Glomerular visceral epithelial cell (primary cell): ENCODE measurements at regions not wholly inside any gene's neighbourhood (a gene's known extent, or its start where the extent isn't known, plus 50 kb on each side); places are given as distances from the start of the nearest gene placed in this dataset.
A peak's percentile ranks its signal among the peaks of the same experiment; 100 is the strongest.
"Not testable (repeated sequence)": the region's sequence is repeated elsewhere in the genome, so short reads cannot be mapped to it uniquely, and the experiment has no call there.

Source experiments
- DNase-seq: peaks from one replicate; pipeline ENCODE4 v3.0.0-alpha.2; 2016; ENCODE audit errors: extremely low spot score

DNA sequence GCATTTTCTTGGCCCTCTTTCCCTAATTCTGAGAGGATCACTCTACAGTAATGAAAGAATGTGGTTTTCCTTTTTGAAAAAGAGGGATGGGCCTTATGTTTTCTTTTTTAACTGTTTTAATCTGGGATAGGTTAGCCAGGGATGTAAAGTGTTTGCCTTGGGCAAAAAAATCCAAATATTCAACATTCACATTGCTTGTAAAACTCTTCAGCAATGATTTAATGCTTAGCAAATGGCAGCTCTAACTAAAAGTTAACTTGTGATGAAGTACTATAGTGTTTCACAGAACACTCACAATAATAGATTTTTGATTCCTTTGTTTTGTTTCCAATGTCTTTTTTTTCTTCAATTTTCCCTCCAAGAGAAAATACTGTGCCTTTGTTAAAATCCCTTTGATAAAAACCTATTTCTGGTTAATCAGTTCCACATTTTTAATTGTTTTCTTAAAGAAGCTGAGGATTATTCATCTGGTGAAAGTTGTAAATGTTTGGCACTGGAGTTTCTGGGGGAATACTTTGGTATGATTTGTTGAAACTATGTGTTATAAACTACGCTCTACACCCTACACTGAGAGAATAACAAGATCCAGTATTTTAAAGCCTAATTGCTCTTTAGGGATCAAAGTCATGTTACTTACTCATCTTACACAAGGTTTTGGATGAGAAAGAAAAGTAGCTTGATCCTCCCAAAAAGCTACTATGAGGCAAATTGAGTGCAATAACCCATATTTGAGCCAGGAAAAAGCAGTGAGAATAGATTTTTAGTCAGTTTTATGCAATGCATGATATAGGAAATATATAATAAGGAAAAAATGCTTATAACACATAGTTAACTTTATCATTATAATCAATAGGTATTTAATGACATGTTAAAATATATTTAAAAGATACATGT, 335.8 kb downstream of the EPHA7 start:
- no peak for DNase-seq

DNA sequence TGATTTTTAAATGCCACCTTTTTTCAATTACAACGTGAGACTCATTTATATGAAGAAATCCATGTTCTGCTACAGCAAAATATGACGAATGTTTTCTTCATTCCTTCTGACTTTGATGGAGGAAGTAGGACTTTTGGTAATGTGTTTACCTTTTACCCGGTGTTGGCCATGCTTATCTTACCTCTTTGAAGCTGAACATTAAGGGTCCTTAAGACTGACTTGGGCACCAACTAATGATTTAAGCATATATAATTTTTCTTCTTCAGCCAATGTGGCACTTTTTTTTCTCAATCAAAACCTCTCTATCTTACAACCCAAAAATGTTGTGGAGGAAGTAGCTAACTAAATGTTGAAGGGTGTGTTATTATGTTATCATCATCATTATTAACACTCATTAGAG, 337.5 kb downstream of the EPHA7 start:
- no peak for DNase-seq

DNA sequence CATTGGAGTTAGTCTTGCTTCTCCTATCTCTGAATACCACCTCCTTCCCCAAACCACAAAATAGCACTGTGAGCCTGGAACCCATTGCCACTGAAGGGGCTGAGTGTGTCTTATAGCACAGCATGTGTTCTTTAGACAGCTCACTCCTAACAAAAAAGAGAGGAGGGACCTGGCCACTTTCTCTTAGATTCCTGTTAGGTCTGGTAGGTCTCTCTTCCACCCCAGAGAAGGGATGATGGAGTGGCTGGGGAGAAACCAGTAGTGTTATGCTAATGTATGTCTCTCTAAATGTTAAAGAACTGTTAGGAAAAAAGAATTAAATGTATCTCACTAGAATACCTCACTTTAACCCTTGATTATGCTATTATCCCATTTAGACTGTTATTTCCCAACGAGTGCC, 340.3 kb downstream of the EPHA7 start:
- no peak for DNase-seq

DNA sequence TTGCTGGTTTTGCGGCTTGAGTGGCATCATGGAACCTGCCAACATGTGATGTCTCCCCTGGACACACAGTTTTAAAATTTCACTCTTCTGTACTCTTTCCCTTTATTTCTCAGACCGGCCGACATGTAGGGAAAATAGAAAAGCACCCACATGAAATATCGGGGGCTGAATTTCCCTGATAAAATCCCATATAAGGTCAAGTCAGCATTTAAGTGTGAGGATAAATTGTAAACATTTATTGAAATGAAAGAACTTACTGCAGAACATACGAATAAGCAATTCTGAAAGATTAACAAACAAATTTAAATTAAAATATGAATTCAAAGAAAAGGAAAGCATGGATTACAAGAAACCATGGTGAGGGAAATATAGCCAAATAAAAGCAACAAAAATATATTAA, 345.5 kb downstream of the EPHA7 start:
- no peak for DNase-seq

DNA sequence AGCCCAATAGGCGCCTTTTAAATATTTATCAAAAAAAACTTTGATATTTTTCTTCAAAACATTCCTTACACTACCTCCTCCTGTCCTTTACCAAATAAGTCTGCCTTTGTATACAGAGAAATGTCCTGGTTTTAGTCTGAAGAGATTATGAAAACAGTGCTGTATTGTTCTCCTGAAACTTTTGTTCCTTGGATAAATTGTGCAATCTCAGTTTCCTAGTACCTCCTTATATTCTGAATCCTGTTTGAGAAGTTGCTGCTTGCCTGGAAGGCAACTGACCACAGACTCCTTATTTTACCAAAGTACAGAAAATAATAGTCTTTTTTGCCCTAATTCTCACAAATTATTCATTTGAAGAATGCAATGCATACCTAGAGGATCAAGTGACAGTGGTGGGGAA, 349.5 kb downstream of the EPHA7 start:
- DNase-seq, result no peak

DNA sequence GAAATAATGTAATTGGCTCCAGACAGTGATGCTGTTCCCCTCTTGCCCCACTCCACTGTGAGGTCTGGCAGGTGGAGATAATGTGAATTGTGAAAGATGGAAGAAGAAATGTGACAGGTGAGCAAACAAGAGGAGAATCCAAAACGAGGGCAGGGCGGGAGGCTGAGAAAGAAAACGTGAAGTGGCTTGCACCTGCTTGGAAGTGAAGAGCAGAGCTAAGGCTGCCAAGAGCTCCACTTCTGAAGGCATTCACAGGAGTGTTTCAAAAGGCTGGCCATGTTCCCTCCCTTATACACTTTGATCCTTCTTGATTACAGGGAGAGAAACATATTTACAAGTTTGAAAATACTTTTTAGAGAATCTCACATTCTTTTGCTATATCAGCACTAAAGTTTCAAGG, 359.4 kb downstream of the EPHA7 start:
- no peak for DNase-seq

DNA sequence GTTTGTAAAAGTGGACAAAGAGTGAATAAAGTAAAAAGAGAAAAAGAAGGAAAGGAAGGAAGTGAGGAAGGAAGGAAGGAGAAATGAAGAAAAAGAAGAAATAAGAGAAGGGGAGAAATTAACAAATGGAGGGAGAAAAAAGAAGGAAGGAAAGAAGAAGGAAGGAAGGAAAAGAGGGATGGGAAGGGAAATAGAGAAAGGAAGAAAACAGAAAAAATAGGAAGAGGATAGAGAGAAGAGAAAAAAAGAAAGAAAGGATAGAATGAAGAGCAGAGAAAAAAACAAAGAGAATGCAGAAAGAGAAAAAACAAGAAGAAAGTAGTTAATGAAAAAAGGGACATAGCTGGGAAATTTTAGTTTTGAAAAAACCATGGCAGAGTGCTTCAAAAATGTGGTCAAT, 361.8 kb downstream of the EPHA7 start:
- no peak for DNase-seq

DNA sequence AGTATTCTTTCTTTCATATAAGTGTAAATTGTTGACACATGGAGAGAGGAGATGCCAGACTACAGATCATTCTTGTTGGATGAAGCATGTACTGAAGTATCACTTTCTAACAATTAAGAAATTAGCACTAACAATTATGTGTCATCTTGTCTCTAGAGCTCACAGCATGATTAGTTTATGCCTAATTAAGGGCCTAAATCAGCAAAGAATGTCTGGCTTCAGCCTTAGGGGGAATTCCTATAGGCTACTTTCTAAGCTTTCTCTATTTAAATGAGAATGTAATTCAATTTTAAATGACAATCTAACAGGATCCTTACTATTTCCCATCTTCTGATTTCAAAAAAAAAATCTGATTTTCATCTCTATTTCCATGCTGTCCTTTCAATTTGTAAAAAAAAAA, 371.0 kb downstream of the EPHA7 start:
- no peak for DNase-seq

DNA sequence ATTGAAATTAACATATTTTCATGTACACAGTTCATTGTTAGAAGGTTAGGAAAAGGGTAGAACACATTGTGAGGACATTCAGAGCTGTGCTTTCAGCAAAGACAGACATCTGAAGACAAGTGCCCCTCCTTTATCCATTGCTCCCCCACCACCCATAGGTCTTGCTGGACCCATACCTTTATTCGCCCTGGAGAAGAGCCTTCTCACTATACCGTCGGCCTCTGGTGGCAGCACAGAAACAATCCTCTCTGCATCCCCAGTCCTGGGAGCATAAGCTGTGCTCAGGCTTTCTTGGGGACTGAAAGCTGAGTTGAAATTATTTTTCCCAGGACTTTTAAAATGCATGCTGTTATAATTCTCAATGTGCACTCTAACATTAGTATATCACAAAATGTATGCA, 372.3 kb downstream of the EPHA7 start:
- DNase-seq, result no peak

DNA sequence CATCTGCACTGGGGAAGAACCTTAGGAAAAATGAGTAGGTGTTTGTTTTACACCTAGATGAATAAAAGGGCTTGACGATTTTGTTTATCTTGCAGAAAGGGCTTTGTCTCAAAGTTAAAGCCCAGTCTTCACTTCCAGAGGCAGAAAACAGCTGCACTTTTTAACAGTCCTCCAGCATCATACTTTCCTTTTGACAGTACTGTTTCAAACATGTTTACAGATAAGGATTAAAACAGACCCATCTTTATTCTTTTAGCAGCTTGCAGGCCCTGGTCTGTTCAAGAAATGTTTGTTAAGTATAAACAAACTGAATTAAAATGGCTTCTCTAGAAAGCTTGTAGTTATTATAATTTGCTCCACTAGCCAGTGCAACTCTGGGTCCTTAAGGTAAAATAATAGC, 374.2 kb downstream of the EPHA7 start:
- no peak for DNase-seq

DNA sequence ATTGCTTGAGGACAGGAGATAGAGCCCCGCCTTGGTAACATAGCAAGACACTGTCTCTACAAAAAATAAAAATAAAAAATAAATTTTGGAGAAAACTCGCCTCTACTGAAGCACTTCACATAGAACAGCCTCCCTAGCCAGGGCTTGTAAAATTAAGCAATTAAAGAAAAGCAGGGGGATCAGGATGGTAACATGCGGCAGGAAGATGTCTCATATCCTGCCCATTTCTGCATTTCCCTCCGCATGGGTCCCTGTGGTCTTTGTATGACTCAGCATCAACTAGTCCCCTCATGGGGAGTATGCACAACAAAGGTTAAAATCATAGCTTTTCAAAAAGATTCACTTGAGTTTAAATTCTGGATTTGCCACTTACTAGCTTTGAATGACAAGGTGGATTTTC, 379.0 kb downstream of the EPHA7 start:
- DNase-seq, result peak; percentile 19

DNA sequence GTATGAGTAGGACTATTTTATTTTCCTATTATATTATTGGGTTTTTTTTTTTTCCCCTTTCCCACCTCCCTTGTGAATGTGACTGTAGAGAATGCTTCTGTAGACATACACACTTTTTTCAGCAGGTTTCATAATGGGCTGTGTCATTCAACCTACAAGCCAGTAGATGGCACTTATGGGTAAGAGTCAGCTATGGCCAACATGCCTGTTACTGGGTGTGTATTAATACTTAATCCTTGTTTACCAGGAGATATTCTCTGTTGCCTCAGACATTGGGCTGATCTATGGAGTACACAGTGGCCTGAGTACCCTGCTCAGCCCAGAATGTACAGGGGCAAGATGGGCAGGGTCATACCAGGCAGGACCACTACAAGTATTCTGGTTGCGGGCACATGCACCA, 382.5 kb downstream of the EPHA7 start:
- DNase-seq, result peak; percentile 8

DNA sequence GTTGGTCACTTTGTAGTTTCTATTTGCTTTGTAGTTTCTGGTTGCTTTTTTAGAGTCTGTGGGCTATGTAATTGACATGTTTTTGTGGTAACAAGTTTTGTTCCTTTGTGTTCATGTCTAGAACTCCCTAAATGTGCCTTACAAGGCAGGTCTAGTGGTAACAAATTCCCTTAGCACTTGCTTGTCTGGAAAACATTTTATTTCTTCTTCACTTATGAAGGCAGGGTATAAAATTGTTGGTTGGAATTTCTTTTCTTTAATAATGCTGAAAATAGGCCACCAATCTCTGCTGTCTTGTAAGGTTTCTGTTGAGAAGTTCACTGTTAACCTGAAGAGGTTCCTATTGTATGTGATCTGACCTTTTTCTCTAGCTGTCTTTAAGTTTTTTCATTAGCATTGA, 383.6 kb downstream of the EPHA7 start:
- DNase-seq, result no peak

DNA sequence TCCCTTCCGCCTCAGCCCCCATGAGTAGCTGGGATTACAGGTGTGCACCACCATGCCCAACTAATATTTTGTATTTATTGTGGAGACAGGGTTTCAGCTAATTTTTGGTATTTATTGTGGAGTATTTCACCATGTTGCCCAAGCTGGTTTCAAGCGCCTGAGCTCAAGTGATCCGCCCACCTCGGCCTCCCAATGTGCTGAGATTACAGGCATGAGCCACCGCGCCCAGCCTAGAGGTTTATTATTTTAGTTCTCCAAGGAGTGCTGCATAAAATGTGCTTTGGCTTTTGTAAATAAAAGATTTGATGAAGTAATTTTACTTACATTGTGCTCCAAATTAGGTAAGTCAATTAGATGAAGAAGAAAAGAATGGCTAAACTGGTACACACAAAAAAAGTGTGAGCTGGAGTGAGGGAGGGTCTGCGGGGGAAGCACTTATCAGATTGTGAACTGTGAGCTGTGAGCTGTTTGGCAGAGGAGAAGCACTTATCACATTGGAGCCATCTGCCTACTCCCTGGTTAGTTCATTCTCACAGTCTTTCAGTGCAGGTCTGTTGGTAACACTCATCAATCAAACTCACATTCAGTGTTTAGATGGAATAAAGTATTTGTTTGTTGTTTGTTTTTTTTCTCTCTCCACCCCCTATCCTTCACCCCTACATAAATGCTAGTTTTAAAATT, 398.0 kb downstream of the EPHA7 start:
- no peak for DNase-seq

DNA sequence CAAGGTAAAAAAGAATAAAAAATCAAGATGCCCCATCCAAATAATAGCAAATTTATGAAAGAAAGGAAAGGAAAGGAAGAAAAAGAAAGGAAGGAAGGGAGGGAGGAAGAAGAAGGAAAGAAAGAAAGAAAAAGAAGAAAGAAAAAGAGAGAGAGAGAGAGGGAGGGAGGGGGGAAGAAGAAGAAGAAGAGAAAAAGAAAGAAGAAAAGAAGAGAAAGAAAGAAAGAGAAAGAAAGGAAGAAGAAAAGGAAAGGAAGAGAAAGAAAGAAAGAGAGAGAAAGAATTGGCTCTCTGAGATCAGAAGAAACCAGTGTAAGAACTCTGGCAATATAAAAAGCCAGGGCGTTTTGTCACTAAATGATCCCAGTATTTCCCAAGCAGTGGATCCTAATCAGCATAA, 401.7 kb downstream of the EPHA7 start:
- DNase-seq, result no peak

DNA sequence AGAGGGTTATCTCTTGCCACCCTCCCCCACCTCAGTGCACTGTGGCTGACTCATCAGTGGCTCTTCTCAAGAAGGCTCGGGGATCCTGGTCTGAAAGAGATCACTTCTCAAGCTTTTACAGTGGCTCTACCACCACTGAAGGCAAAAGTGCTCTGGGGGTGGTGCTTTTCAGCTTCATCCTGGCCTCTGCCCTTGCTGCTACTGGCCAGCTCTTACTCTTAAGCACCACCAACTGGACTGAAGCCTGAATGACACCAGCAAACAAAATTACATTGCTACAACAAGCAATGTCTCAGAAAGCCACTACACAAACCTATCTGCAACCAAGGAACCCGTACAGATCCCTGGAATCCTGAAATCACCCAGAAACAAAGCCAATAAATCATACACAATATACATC, 402.1 kb downstream of the EPHA7 start:
- DNase-seq, result no peak

DNA sequence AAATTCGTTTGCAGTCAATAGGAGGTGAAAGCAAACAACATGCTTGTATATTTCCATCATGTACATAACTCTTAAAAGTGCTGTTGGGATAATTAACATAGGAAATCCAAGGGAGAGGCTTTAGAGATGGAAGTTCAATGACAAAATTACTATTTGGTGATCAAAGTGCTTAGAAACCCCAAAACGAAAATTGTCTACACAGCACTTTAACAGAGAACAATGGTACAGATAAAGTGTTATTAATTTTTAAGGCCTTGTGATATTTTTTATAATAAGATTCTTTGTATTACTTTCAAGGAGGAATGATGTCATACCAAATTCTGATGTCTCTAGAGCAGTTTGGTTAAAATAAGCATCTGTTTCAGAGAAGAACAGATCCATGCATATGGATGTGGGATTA, 406.3 kb downstream of the EPHA7 start:
- no peak for DNase-seq

DNA sequence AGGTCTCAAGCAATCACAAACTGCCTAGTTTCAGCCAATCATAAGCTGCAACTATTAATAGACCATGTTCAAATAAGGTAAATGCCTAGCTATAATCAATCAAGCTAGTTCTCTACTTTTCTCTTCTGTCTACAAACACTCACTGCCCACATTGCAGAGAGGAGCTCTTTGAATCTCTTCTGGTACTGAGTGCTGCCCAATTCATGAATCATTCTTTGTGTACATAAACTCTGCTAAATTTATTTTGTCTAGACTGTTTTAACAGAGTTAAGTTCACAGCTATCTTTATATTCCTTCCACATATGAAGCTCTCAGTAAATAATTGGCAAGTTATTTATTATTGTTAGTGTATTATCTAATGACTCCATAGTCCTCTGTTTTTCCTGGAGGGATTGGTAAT, 411.0 kb downstream of the EPHA7 start:
- no peak for DNase-seq

DNA sequence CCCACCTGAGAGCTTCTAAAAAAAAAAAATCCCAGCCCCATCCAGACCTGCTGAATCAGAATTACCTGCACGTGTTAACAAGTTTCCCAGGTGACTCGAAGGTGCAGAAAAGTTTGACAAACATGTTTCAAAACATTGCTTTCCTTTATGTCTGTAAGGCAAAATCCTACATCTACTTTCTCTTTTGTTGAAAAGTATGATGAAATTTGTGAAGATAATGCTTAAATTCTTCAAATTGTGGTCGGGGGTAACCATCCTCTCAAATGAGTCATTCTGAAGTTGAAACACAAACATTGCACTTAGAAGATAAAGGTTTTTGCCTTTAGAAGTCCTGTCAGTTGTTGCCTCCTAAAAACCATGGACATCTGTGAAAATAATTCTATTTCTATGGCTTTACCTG, 429.7 kb downstream of the EPHA7 start:
- peak; percentile 7 for DNase-seq

DNA sequence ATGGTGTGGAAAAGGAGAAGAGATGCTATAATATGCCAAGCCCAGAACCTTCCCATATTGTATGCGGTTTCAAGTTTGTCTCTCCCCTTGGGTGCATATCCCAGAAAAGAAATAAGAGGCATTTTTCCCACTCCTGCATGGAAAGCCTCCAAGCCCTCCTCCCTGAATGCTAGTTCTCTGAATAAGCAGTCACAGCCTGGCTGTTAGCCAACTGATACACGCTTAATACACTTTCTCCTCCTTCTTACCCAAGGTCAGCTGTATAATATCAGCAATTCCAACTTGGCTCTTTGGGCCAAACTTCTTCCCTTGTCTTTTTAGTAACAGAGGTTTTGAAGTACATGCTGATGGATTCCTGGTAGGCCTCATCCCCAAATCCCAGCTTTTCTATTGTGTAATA, 440.1 kb downstream of the EPHA7 start:
- DNase-seq, result no peak

DNA sequence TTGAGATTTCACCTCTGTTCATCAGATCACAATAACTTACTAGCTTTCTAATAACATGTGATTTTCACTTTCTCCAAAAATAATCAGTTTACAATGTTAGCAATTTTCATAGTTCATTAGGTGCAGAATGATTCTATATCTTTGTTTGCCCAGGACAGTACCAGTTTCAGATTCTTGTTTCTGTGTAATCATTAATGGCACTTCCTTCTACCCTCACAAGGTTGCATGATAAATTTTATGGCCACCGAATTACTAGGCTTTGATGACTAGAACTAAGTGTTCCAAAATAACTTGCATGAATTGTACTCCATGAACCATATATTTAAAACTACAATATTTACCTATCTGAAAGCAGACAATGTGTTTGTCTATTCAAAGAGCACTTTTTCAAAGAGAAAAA, 442.3 kb downstream of the EPHA7 start:
- DNase-seq, result no peak

DNA sequence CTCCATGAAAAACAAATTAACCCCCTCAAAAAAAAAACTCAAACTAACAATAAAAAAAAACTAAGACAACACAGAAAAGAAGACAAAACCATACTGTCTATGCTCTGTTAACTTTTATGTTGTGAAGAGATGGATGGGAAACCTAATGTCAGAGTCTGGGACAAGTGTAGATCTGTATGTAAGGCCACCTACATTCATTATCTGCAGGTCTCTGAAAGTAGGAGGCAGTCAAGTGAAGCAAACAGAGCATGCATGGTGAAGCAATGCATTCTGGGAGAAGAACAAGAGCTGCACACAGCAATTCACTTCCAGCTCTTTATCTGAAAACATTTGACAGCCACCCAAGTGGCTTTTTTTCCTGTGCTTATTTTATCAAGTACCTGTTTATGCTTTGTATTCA, 452.0 kb downstream of the EPHA7 start:
- DNase-seq, result no peak

DNA sequence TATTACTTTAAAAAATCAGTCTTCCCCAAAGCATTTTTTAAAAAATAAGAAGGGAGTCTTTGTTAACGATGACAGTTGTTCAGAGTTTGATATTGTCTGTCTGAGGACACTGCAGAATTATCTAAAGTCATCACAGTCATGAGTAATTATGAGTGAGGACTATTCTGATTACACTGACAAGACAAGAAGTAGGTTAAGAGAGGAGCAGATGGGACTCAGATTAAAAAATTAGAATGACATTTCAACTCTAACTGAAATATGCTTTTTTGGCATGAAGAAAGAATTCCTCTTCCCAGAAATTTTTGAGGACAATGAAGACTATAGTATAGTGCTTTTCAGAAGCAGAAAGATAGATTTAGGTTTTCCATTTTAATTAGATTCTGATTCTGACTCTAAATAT, 456.5 kb downstream of the EPHA7 start:
- no peak for DNase-seq

DNA sequence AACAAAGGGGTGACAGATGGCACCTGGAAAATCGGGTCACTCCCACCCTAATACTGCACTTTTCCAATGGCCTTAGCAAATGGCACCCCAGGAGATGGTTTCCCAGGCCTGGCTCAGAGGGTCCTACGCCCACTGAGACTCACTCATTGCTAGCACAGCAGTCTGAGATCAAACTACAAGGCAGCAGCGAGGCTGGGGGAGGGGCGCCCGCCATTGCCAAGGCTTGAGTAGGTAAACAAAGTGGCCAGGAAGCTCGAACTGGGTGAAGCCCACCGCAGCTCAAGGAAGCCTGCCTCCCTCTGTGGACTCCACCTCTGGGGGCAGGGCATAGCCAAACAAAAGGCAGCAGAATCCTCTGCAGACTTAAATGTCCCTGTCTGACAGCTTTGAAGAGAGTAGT, 467.2 kb downstream of the EPHA7 start:
- DNase-seq, result not testable (repeated sequence)
